H9 (cell line): ENCODE measurements at regions not wholly inside any gene's neighbourhood (a gene's known extent, or its start where the extent isn't known, plus 50 kb on each side); places are given as distances from the start of the nearest gene placed in this dataset.

Source experiments
- DNase-seq: peaks from one replicate; pipeline ENCODE4 v3.0.0-alpha.2; 2017
- H2AFZ ChIP-seq: one replicate; pipeline ENCODE4 v1.6.1; 2013; ENCODE audit warnings: mild to moderate bottlenecking, low read length, control low read depth, moderate library complexity
- H2AK5ac ChIP-seq: 2 replicates; pipeline ENCODE4 v1.6.1; 2013; ENCODE audit warnings: low read length, control low read depth, mixed read lengths; ENCODE audit not compliant: insufficient read length
- H2BK120ac ChIP-seq: one replicate; pipeline ENCODE4 v1.6.1; 2013; ENCODE audit warnings: low read depth, mild to moderate bottlenecking, low read length, control low read depth, inconsistent platforms; ENCODE audit not compliant: poor library complexity, severe bottlenecking
- H2BK12ac ChIP-seq: 2 replicates; pipeline ENCODE4 v1.6.1; 2013; ENCODE audit warnings: low read length, control low read depth, mixed read lengths, low read depth; ENCODE audit not compliant: insufficient read length
- H2BK15ac ChIP-seq: 2 replicates; pipeline ENCODE4 v1.6.1; 2013; ENCODE audit warnings: low read depth, low read length, control low read depth
- H2BK20ac ChIP-seq: one replicate; pipeline ENCODE4 v1.6.1; 2013; ENCODE audit warnings: low read depth, mild to moderate bottlenecking, low read length, control low read depth, inconsistent platforms; ENCODE audit not compliant: poor library complexity, severe bottlenecking
- H2BK5ac ChIP-seq: 2 replicates; pipeline ENCODE4 v1.6.1; 2013; ENCODE audit warnings: low read length, control low read depth, mixed read lengths; ENCODE audit not compliant: insufficient read length
- H3K14ac ChIP-seq: 2 replicates; pipeline ENCODE4 v1.6.1; 2013; ENCODE audit warnings: low read length, control low read depth; ENCODE audit not compliant: insufficient read depth
- H3K18ac ChIP-seq: 2 replicates; pipeline ENCODE4 v1.6.1; 2013; ENCODE audit warnings: low read depth, mild to moderate bottlenecking, mixed read lengths, low read length, control low read depth; ENCODE audit not compliant: insufficient read length
- H3K23ac ChIP-seq: 2 replicates; pipeline ENCODE4 v1.6.1; 2013; ENCODE audit warnings: low read length, control low read depth, mixed read lengths, low read depth; ENCODE audit not compliant: insufficient read length
- H3K23me2 ChIP-seq: 2 replicates; pipeline ENCODE4 v1.6.1; 2013; ENCODE audit warnings: low read depth, mild to moderate bottlenecking, mixed read lengths, low read length, control low read depth; ENCODE audit not compliant: insufficient read length, poor library complexity, severe bottlenecking
- H3K27ac ChIP-seq: 2 replicates; pipeline ENCODE4 v1.5.1; 2013; ENCODE audit warnings: low read length, control low read depth, mixed read lengths, low read depth; ENCODE audit not compliant: insufficient read length
- H3K27me3 ChIP-seq: 2 replicates; pipeline ENCODE4 v1.6.1; 2013; ENCODE audit warnings: low read length, control low read depth, inconsistent platforms; ENCODE audit not compliant: insufficient read depth
- H3K4ac ChIP-seq: 2 replicates; pipeline ENCODE4 v1.6.1; 2013; ENCODE audit warnings: low read depth, mild to moderate bottlenecking, control low read depth, inconsistent platforms, low read length, moderate library complexity
- H3K4me1 ChIP-seq: 2 replicates; pipeline ENCODE4 v1.6.1; 2013; ENCODE audit warnings: low read length, control low read depth, inconsistent platforms; ENCODE audit not compliant: insufficient read depth
- H3K4me2 ChIP-seq: 2 replicates; pipeline ENCODE4 v1.6.1; 2013; ENCODE audit warnings: low read length, control low read depth, mixed read lengths; ENCODE audit not compliant: insufficient read length, insufficient read depth
- H3K56ac ChIP-seq: 2 replicates; pipeline ENCODE4 v1.6.1; 2013; ENCODE audit warnings: low read depth, mild to moderate bottlenecking, mixed read lengths, low read length, control low read depth; ENCODE audit not compliant: insufficient read length
- H3K79me1 ChIP-seq: 2 replicates; pipeline ENCODE4 v1.6.1; 2013; ENCODE audit warnings: low read depth, mild to moderate bottlenecking, moderate library complexity, low read length, control low read depth, inconsistent platforms; ENCODE audit not compliant: insufficient read depth, poor library complexity, severe bottlenecking
- H3K79me2 ChIP-seq: 2 replicates; pipeline ENCODE4 v1.6.1; 2013; ENCODE audit warnings: low read length, control low read depth, inconsistent platforms; ENCODE audit not compliant: insufficient read depth
- H3K9ac ChIP-seq: 2 replicates; pipeline ENCODE4 v1.6.1; 2013; ENCODE audit warnings: low read length, control low read depth, mixed read lengths; ENCODE audit not compliant: insufficient read length; ENCODE audit errors: extremely low read depth
- H3K9me3 ChIP-seq: one replicate; pipeline ENCODE4 v1.6.1; 2013; ENCODE audit warnings: low read depth, low read length, inconsistent platforms; ENCODE audit not compliant: control insufficient read depth
- H3T11ph ChIP-seq: one replicate; pipeline ENCODE4 v1.6.1; 2013; ENCODE audit warnings: mild to moderate bottlenecking, low read length, control low read depth, inconsistent platforms
- H4K20me1 ChIP-seq: one replicate; pipeline ENCODE4 v1.6.1; 2013; ENCODE audit not compliant: control insufficient read depth, insufficient read length, insufficient read depth
- H4K5ac ChIP-seq: 2 replicates; pipeline ENCODE4 v1.6.1; 2013; ENCODE audit warnings: low read depth, mild to moderate bottlenecking, mixed read lengths, low read length, control low read depth; ENCODE audit not compliant: insufficient read length
- H4K8ac ChIP-seq: replicated peaks from 2 replicates; pipeline ENCODE4 v1.6.1; 2013; ENCODE audit warnings: low read length, control low read depth, mixed read lengths, low read depth; ENCODE audit not compliant: insufficient read length
- H4K91ac ChIP-seq: 2 replicates; pipeline ENCODE4 v1.6.1; 2013; ENCODE audit warnings: low read depth, mild to moderate bottlenecking, moderate library complexity, mixed read lengths, low read length, control low read depth; ENCODE audit not compliant: insufficient read length
- H3K27ac Mint-ChIP-seq, 3 experiments: 2 replicates in 2 of 3; 3 replicates in 1 of 3; pipeline ENCODE4 v1.8.0; 2020 to 2021; ENCODE audit warnings: mixed read lengths in 3 of 3, mild to moderate bottlenecking in 1 of 3, moderate library complexity in 1 of 3
- H3K27me3 Mint-ChIP-seq: 2 replicates; pipeline ENCODE4 v1.8.0; 2021; ENCODE audit warnings: low read depth, mild to moderate bottlenecking, moderate library complexity, mixed read lengths
- H3K36me3 Mint-ChIP-seq, 3 experiments: 2 replicates in 2 of 3; 3 replicates in 1 of 3; pipeline ENCODE4 v1.8.0; 2020 to 2021; ENCODE audit warnings: low read depth in 3 of 3, mixed read lengths in 3 of 3; ENCODE audit not compliant: insufficient read depth in 1 of 3
- H3K4me1 Mint-ChIP-seq, 2 experiments: 2 replicates each; pipeline ENCODE4 v1.8.0; 2020; ENCODE audit warnings: mixed read lengths in 2 of 2
- H3K4me3 Mint-ChIP-seq, 2 experiments: 2 replicates in 1 of 2; 3 replicates in 1 of 2; pipeline ENCODE4 v1.8.0; 2020 to 2021; ENCODE audit warnings: mild to moderate bottlenecking in 2 of 2, mixed read lengths in 2 of 2, moderate library complexity in 1 of 2
- H3K9me3 Mint-ChIP-seq, 2 experiments: 2 replicates in 1 of 2; 3 replicates in 1 of 2; pipeline ENCODE4 v1.8.0; 2020; ENCODE audit warnings: mild to moderate bottlenecking in 2 of 2, mixed read lengths in 2 of 2, moderate library complexity in 1 of 2
- CTCF ChIP-seq: fragments of 200-600 bp; sonication (generic); conservative IDR thresholded peaks from 3 replicates; pipeline ENCODE4 v1.8.0; 2021; ENCODE audit warnings: antibody characterized with exemption, mild to moderate bottlenecking
- WGBS: extraction: QIAGEN DNeasy Blood & Tissue Kit; methylation state at CpG from one replicate; pipeline ENCODE4 v1.1.7; 2013; ENCODE audit warnings: missing lambda C conversion rate, low lambda C conversion rate, mixed read lengths; ENCODE audit not compliant: insufficient read length; ENCODE audit errors: extremely low coverage; 5-methylcytosine and 5-hydroxymethylcytosine counted together

GRCh38 chr12:11951209-11951608, 119.5 kb upstream of the BCL2L14 start:
- H3K4me2 ChIP-seq, result no peak overlapping the region
- H3K79me1 ChIP-seq, result no peaks in the 10 kb centered on the region
- peaks cover 4% of the 10 kb centered on the region; the same call in 1 of the 2 replicates for H3K27me3 Mint-ChIP-seq
- no peak overlapping the region for H2BK12ac ChIP-seq
- no peaks in the 10 kb centered on the region for H3K79me2 ChIP-seq
- no peak for DNase-seq
- H2BK120ac ChIP-seq, result no peak overlapping the region
- H2AK5ac ChIP-seq, result no peak overlapping the region
- H3K9me3 ChIP-seq, result no peaks in the 10 kb centered on the region
- H3K4ac ChIP-seq, result no peak overlapping the region
- H3K23me2 ChIP-seq, result no peaks in the 10 kb centered on the region
- no peak overlapping the region for H2AFZ ChIP-seq
- no peak overlapping the region for H4K91ac ChIP-seq
- no peak overlapping the region for H3K14ac ChIP-seq
- H3K18ac ChIP-seq, result no peak overlapping the region
- H2BK15ac ChIP-seq, result no peak overlapping the region
- H3K9ac ChIP-seq, result no peak overlapping the region
- H3K27me3 ChIP-seq, result no peaks in the 10 kb centered on the region
- H3K9me3 Mint-ChIP-seq, result peaks cover 0 to under 1% of the 10 kb centered on the region in 2 experiments; a peak in 1 of 5 replicates
- H3T11ph ChIP-seq, result no peak overlapping the region
- H3K36me3 Mint-ChIP-seq, result peaks cover 0 to 3% (median 0%) of the 10 kb centered on the region in 3 experiments; a peak in 1 of 7 replicates
- H2BK5ac ChIP-seq, result no peak overlapping the region
- peaks cover 4 to 9% of the 10 kb centered on the region in 2 experiments; a peak in 3 of 4 replicates for H3K4me1 Mint-ChIP-seq
- no peak overlapping the region for H2BK20ac ChIP-seq
- H3K56ac ChIP-seq, result no peak overlapping the region
- H4K5ac ChIP-seq, result no peak overlapping the region
- H3K4me3 Mint-ChIP-seq, result no peak overlapping the region
- no peaks in the 10 kb centered on the region for H4K20me1 ChIP-seq
- no peak overlapping the region for H4K8ac ChIP-seq
- whole genome bisulfite sequencing, result no CpG with 5 or more reads among the region's 5 CpGs
- no peak overlapping the region; a peak in 1 of 7 replicates for H3K27ac Mint-ChIP-seq
- TF ChIP-seq CTCF, result no peak
- H3K23ac ChIP-seq, result no peak overlapping the region
- H3K4me1 ChIP-seq, result no peaks in the 10 kb centered on the region
- H3K27ac ChIP-seq, result no peak overlapping the region
